Right lobe of liver (tissue), 4 donors: ENCODE measurements at regions not wholly inside any gene's neighbourhood (a gene's known extent, or its start where the extent isn't known, plus 50 kb on each side); places are given as distances from the start of the nearest gene placed in this dataset.

Experiments used
- CTCF ChIP-seq, 4 donors: fragments of 200-600 bp in 3 of 4; fragments of 450-650 bp in 1 of 4; IDR thresholded peaks; one replicate each; pipeline versions ENCODE4 v1.5.1 to v1.8.0; 2016 to 2022; ENCODE audit warnings: antibody characterized with exemption in 4 of 4, mild to moderate bottlenecking in 2 of 4
- POLR2A ChIP-seq: fragments of 450-650 bp; IDR thresholded peaks from one replicate; pipeline ENCODE4 v1.6.1; 2017; ENCODE audit warnings: antibody characterized with exemption, mild to moderate bottlenecking
- donor health status: DM: no; HTN: no; CAD: no.
- donor health status: DM: no; HTN: no; CAD: no.
- donor health status: DM: no; HTN: yes; CAD: no.

GRCh38 chr2:17133052-17133671 is 385.1 kb downstream of the RAD51AP2 start:
- TF ChIP-seq POLR2A (no peak), CTCF (IDR thresholded peaks at IDR 0.05) (no peak)
